Gastroesophageal sphincter (tissue), 4 donors: ENCODE measurements at regions not wholly inside any gene's neighbourhood (a gene's known extent, or its start where the extent isn't known, plus 50 kb on each side); places are given as distances from the start of the nearest gene placed in this dataset.
A peak's percentile ranks its signal among the peaks of the same experiment; 100 is the strongest.

Experiments
- ATAC-seq: fragments of 150-250 bp; one replicate; pipeline ENCODE4 v1.9.1; 2016; ENCODE audit warnings: mild to moderate bottlenecking, moderate library complexity
- H3K27ac ChIP-seq, 4 donors: fragments of 200-600 bp; sonication (generic) in 3 of 4; 1 replicate in 3 of 4; 2 replicates in 1 of 4; pipeline ENCODE4 v1.5.1; 2016 to 2019
- H3K27me3 ChIP-seq: fragments of 200-600 bp; sonication (generic); one replicate; pipeline ENCODE4 v1.5.1; 2019
- H3K36me3 ChIP-seq, 2 donors: fragments of 200-600 bp; sonication (generic); one replicate each; pipeline ENCODE4 v1.5.1; 2019; ENCODE audit warnings: control low read depth in 1 of 2
- H3K4me1 ChIP-seq, 3 donors: fragments of 200-600 bp; sonication (generic); 1 replicate in 2 of 3; 2 replicates in 1 of 3; pipeline ENCODE4 v1.5.1; 2016 to 2019; ENCODE audit warnings: control low read depth in 2 of 3
- H3K4me3 ChIP-seq, 2 donors: fragments of 200-600 bp; sonication (generic); one replicate each; pipeline ENCODE4 v1.5.1; 2019; ENCODE audit warnings: mild to moderate bottlenecking in 1 of 2, moderate library complexity in 1 of 2
- H3K9me3 ChIP-seq, 3 donors: fragments of 200-600 bp; sonication (generic); one replicate each; pipeline ENCODE4 v1.5.1; 2017 to 2019; ENCODE audit warnings: control low read depth in 2 of 3
- CTCF ChIP-seq, 4 experiments: fragments of 200-600 bp in 2 of 4; fragments of 450-650 bp in 2 of 4; sonication (generic) in 1 of 4; IDR thresholded peaks; one replicate each; pipeline ENCODE4 v1.5.1; 2017 to 2019; ENCODE audit warnings: antibody characterized with exemption in 4 of 4, mild to moderate bottlenecking in 2 of 4, moderate library complexity in 2 of 4
- EP300 ChIP-seq: sonication (generic); formaldehyde crosslinking; IDR thresholded peaks from one replicate; pipeline ENCODE4 v1.6.1; 2017; ENCODE audit warnings: antibody characterized with exemption, mild to moderate bottlenecking
- POLR2A ChIP-seq, 2 donors: fragments of 450-650 bp; IDR thresholded peaks; one replicate each; pipeline ENCODE4 v1.6.1; 2017; ENCODE audit warnings: antibody characterized with exemption in 2 of 2, mild to moderate bottlenecking in 2 of 2, moderate library complexity in 1 of 2
- POLR2AphosphoS5 ChIP-seq: sonication (generic); formaldehyde crosslinking; IDR thresholded peaks from one replicate; pipeline ENCODE4 v1.6.1; 2017; ENCODE audit warnings: antibody characterized with exemption
- WGBS, 2 donors: methylation state at CpG; one replicate each; pipeline ENCODE4 v1.1.5; 2018; ENCODE audit warnings: low coverage in 1 of 2; 5-methylcytosine and 5-hydroxymethylcytosine counted together

- H3K36me3 ChIP-seq = no peaks in the 10 kb centered on the region
Observed at GRCh38 chr9:36734737-36735136, 162.0 kb downstream of the MELK start.

GRCh38 chr9:36736648-36737047 lies 164.0 kb downstream of the MELK start:
- Histone ChIP-seq H3K27ac (no peak overlapping the region), H3K4me3 (no peak overlapping the region), H3K9me3 (no peaks in the 10 kb centered on the region), H3K27me3 (peaks cover 71% of the 10 kb centered on the region), H3K36me3 (no peaks in the 10 kb centered on the region), H3K4me1 (peaks cover 0 to 10% (median 0%) of the 10 kb centered on the region in 3 donors)
- no peak for ATAC-seq
- no peak for TF ChIP-seq POLR2A (IDR thresholded peaks at IDR 0.05)
- WGBS, 2 donors = 73 to 74% methylated on average over 2 to 4 of the region's 5 CpGs

More at GRCh38 chr9:36734737-36735136, 162.0 kb downstream of the MELK start:
- H3K27me3 ChIP-seq = peaks cover 59% of the 10 kb centered on the region
- peak; percentile 28 for ATAC-seq
- H3K27ac ChIP-seq = no peak overlapping the region
- H3K4me1 ChIP-seq = peaks cover 0 to 8% (median 0%) of the 10 kb centered on the region in 3 donors
- peaks cover 0 to 10% (median 0%) of the 10 kb centered on the region in 3 donors for H3K9me3 ChIP-seq
- no peak overlapping the region for H3K4me3 ChIP-seq
- TF ChIP-seq EP300 (no peak), POLR2A (IDR thresholded peaks at IDR 0.05) (no peak), POLR2AphosphoS5 (no peak), CTCF (IDR thresholded peaks at IDR 0.05) (no peak)
- WGBS, 2 donors = 14% methylated on average over 6 of the region's 10 CpGs; no CpG with 5 or more reads in 1 of the 2 donors

GRCh38 chr9:36738318-36738976 lies 165.8 kb downstream of the MELK start:
- Histone ChIP-seq H3K4me3 (no peak overlapping the region), H3K27me3 (peaks cover 89% of the 10 kb centered on the region), H3K27ac (no peak overlapping the region), H3K9me3 (no peaks in the 10 kb centered on the region), H3K4me1 (peaks cover 0 to 10% (median 0%) of the 10 kb centered on the region in 3 donors), H3K36me3 (no peaks in the 10 kb centered on the region)
- ATAC-seq = no peak
- TF ChIP-seq EP300 (no peak), CTCF (IDR thresholded peaks at IDR 0.05) (no peak), POLR2A (IDR thresholded peaks at IDR 0.05) (no peak), POLR2AphosphoS5 (no peak)
- WGBS, 2 donors = 43 to 50% methylated on average over 3 to 10 of the region's 11 CpGs

GRCh38 chr9:36739373-36740116 lies 166.8 kb downstream of the MELK start:
- Histone ChIP-seq H3K4me1 (peaks cover 0 to 10% (median 0%) of the 10 kb centered on the region in 3 donors), H3K27me3 (peaks cover 98% of the 10 kb centered on the region), H3K27ac (no peak overlapping the region), H3K4me3 (no peak overlapping the region), H3K9me3 (no peaks in the 10 kb centered on the region), H3K36me3 (no peaks in the 10 kb centered on the region)
- TF ChIP-seq CTCF (IDR thresholded peaks at IDR 0.05) (no peak), POLR2AphosphoS5 (no peak), POLR2A (IDR thresholded peaks at IDR 0.05) (no peak)
- 13 to 24% methylated on average over 6 to 7 of the region's 47 CpGs for WGBS, 2 donors
- ATAC-seq = no peak

- peaks cover 0 to 10% (median 0%) of the 10 kb centered on the region in 3 donors for H3K4me1 ChIP-seq
- H3K27me3 ChIP-seq = peaks cover 98% of the 10 kb centered on the region
- H3K4me3 ChIP-seq = no peak overlapping the region
- H3K27ac ChIP-seq = no peak overlapping the region
- no peaks in the 10 kb centered on the region for H3K9me3 ChIP-seq
- WGBS, 2 donors = 55 to 58% methylated on average over 2 of the region's 5 CpGs
- ATAC-seq = no peak
- no peaks in the 10 kb centered on the region for H3K36me3 ChIP-seq
- TF ChIP-seq POLR2AphosphoS5 (no peak), POLR2A (IDR thresholded peaks at IDR 0.05) (no peak)
Observed at GRCh38 chr9:36742264-36742663, 169.6 kb downstream of the MELK start.

- H3K9me3 ChIP-seq = no peaks in the 10 kb centered on the region
- peaks cover 99% of the 10 kb centered on the region for H3K27me3 ChIP-seq
- no peak overlapping the region for H3K27ac ChIP-seq
- 67% methylated on average over 1 of the region's 3 CpGs; no CpG with 5 or more reads in 1 of the 2 donors for WGBS, 2 donors
- H3K4me1 ChIP-seq = peaks cover 0 to 3% (median 0%) of the 10 kb centered on the region in 3 donors
- no peak for ATAC-seq
- H3K36me3 ChIP-seq = no peaks in the 10 kb centered on the region
- TF ChIP-seq EP300 (no peak), CTCF (IDR thresholded peaks at IDR 0.05) (no peak), POLR2AphosphoS5 (no peak), POLR2A (IDR thresholded peaks at IDR 0.05) (no peak)
- H3K4me3 ChIP-seq = no peak overlapping the region
Observed at GRCh38 chr9:36744678-36745077, 172.0 kb downstream of the MELK start.
